ENCODE measurements at regions not wholly inside any gene's neighbourhood (a gene's known extent, or its start where the extent isn't known, plus 50 kb on each side); places are given as distances from the start of the nearest gene placed in this dataset.

GRCh38 chr6:11486959-11487358 lies 50.6 kb upstream of the TMEM170B start:
- TF ChIP-seq ZNF724P (CRISPR knock-in tag; IDR thresholded peaks at IDR 0.05; ENCODE audit: borderline replicate concordance) (no peak), ZNF740 (CRISPR knock-in tag; IDR thresholded peaks at IDR 0.05) (no peak), ZNF280B (CRISPR knock-in tag; IDR thresholded peaks at IDR 0.05; ENCODE audit: borderline replicate concordance) (no peak), CTCF (CRISPR knock-in tag; IDR thresholded peaks at IDR 0.05) (no peak), ZHX2 (IDR thresholded peaks at IDR 0.05; ENCODE audit: low read depth) (no peak), ZHX2 (CRISPR knock-in tag; IDR thresholded peaks at IDR 0.05; ENCODE audit: borderline replicate concordance) (no peak), IRX3 (CRISPR knock-in tag; IDR thresholded peaks at IDR 0.05; ENCODE audit: borderline replicate concordance, low read depth) (no peak)
- TF ChIP-seq, protein P1, sequence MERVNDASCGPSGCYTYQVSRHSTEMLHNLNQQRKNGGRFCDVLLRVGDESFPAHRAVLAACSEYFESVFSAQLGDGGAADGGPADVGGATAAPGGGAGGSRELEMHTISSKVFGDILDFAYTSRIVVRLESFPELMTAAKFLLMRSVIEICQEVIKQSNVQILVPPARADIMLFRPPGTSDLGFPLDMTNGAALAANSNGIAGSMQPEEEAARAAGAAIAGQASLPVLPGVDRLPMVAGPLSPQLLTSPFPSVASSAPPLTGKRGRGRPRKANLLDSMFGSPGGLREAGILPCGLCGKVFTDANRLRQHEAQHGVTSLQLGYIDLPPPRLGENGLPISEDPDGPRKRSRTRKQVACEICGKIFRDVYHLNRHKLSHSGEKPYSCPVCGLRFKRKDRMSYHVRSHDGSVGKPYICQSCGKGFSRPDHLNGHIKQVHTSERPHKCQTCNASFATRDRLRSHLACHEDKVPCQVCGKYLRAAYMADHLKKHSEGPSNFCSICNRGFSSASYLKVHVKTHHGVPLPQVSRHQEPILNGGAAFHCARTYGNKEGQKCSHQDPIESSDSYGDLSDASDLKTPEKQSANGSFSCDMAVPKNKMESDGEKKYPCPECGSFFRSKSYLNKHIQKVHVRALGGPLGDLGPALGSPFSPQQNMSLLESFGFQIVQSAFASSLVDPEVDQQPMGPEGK (CRISPR knock-in tag; IDR thresholded peaks at IDR 0.05), result no peak
- TF ChIP-seq, protein P2, sequence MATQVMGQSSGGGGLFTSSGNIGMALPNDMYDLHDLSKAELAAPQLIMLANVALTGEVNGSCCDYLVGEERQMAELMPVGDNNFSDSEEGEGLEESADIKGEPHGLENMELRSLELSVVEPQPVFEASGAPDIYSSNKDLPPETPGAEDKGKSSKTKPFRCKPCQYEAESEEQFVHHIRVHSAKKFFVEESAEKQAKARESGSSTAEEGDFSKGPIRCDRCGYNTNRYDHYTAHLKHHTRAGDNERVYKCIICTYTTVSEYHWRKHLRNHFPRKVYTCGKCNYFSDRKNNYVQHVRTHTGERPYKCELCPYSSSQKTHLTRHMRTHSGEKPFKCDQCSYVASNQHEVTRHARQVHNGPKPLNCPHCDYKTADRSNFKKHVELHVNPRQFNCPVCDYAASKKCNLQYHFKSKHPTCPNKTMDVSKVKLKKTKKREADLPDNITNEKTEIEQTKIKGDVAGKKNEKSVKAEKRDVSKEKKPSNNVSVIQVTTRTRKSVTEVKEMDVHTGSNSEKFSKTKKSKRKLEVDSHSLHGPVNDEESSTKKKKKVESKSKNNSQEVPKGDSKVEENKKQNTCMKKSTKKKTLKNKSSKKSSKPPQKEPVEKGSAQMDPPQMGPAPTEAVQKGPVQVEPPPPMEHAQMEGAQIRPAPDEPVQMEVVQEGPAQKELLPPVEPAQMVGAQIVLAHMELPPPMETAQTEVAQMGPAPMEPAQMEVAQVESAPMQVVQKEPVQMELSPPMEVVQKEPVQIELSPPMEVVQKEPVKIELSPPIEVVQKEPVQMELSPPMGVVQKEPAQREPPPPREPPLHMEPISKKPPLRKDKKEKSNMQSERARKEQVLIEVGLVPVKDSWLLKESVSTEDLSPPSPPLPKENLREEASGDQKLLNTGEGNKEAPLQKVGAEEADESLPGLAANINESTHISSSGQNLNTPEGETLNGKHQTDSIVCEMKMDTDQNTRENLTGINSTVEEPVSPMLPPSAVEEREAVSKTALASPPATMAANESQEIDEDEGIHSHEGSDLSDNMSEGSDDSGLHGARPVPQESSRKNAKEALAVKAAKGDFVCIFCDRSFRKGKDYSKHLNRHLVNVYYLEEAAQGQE (IDR thresholded peaks at IDR 0.05; ENCODE audit: borderline replicate concordance in 1 of 2, low read depth in 1 of 2, low read length in 2 of 2), result no peak

All from HepG2 (cell line).